Keratinocyte (primary cell): ENCODE measurements at regions not wholly inside any gene's neighbourhood (a gene's known extent, or its start where the extent isn't known, plus 50 kb on each side); places are given as distances from the start of the nearest gene placed in this dataset.

Experiments
- CTCF ChIP-seq, 3 experiments: IDR thresholded peaks in 1 of 3; conservative IDR thresholded peaks in 1 of 3; optimal IDR thresholded peaks in 1 of 3; 2 replicates in 2 of 3; 3 replicates in 1 of 3; pipeline versions ENCODE3 to v1.5.1; 2011; ENCODE audit warnings: low read length in 3 of 3, mild to moderate bottlenecking in 3 of 3, moderate library complexity in 2 of 3, control low read depth in 1 of 3, inconsistent platforms in 1 of 3; ENCODE audit not compliant: insufficient read depth in 2 of 3; ENCODE audit errors: extremely low read depth in 1 of 3
- EZH2 ChIP-seq: IDR thresholded peaks from one replicate; pipeline ENCODE4 v1.6.1; 2012; ENCODE audit warnings: inconsistent platforms, mild to moderate bottlenecking, low read length, moderate library complexity

- TF ChIP-seq CTCF (optimal IDR thresholded peaks at IDR 0.05 in 1 of 3, IDR thresholded peaks at IDR 0.05 in 1 of 3, conservative IDR thresholded peaks at IDR 0.05 in 1 of 3; ENCODE audit: extremely low read depth in 1 of 3, insufficient read depth in 2 of 3, low read length in 3 of 3): no peak
- TF ChIP-seq EZH2: no peak
Measured at GRCh38 chr2:60096556-60096955, 456.9 kb downstream of the BCL11A start.
